Lower lobe of right lung (tissue), 2 donors: ENCODE measurements at regions not wholly inside any gene's neighbourhood (a gene's known extent, or its start where the extent isn't known, plus 50 kb on each side); places are given as distances from the start of the nearest gene placed in this dataset.
"Not testable (repeated sequence)": the region's sequence is repeated elsewhere in the genome, so short reads cannot be mapped to it uniquely, and the experiment has no call there.

Experiments used
- ATAC-seq, 2 donors: fragments of 200-7000 bp; cut with Tn5 transposase; one replicate each; pipeline ENCODE4 v1.9.1; 2020 to 2022; ENCODE audit warnings: mild to moderate bottlenecking in 2 of 2, moderate library complexity in 2 of 2
- DNase-seq: peaks from one replicate; pipeline ENCODE4 v3.0.0-alpha.2; 2020
- H3K27ac ChIP-seq: fragments of 200-600 bp; one replicate; pipeline ENCODE4 v1.8.0; 2022
- H3K27me3 ChIP-seq: fragments of 200-600 bp; one replicate; pipeline ENCODE4 v1.8.0; 2022; ENCODE audit warnings: low read depth
- H3K36me3 ChIP-seq: fragments of 200-600 bp; one replicate; pipeline ENCODE4 v1.8.0; 2022; ENCODE audit warnings: mild to moderate bottlenecking
- H3K4me1 ChIP-seq: fragments of 200-600 bp; one replicate; pipeline ENCODE4 v1.8.0; 2022
- H3K4me3 ChIP-seq: fragments of 200-600 bp; one replicate; pipeline ENCODE4 v1.8.0; 2022; ENCODE audit warnings: mild to moderate bottlenecking
- H3K9me3 ChIP-seq: fragments of 200-600 bp; one replicate; pipeline ENCODE4 v1.8.0; 2022
- CTCF ChIP-seq: fragments of 200-600 bp; IDR thresholded peaks from one replicate; pipeline ENCODE4 v1.8.0; 2022; ENCODE audit warnings: antibody characterized with exemption, mild to moderate bottlenecking
- intact Hi-C: fragments of 100-400 bp; cut with DNase I; formaldehyde crosslinking; loops from one replicate; pipeline ENCODE4 v1.11.0; 2022
- donor health status: DM: no; HTN: yes; CAD: no; lungs with severe emphysema.

- DNase-seq (no peak), ATAC-seq (peak; percentile 56 to 63)
- H3K9me3 ChIP-seq, result no peaks in the 10 kb centered on the region
- peak overlapping the region; percentile 14 for H3K27ac ChIP-seq
- H3K4me3 ChIP-seq, result no peak overlapping the region
- no peaks in the 10 kb centered on the region for H3K4me1 ChIP-seq
- intact Hi-C loops, result no loop called here
- TF ChIP-seq CTCF, result no peak
- no peaks in the 10 kb centered on the region for H3K36me3 ChIP-seq
- no peaks in the 10 kb centered on the region for H3K27me3 ChIP-seq
Observed at GRCh38 chr4:141352909-141353525, 132.3 kb downstream of the ZNF330 start.

GRCh38 chr4:141356321-141356962 is 135.7 kb downstream of the ZNF330 start:
- Histone ChIP-seq H3K27ac (no peak overlapping the region), H3K4me1 (no peaks in the 10 kb centered on the region), H3K27me3 (no peaks in the 10 kb centered on the region), H3K4me3 (no peak overlapping the region), H3K9me3 (no peaks in the 10 kb centered on the region), H3K36me3 (no peaks in the 10 kb centered on the region)
- intact Hi-C loops, result no loop called here
- TF ChIP-seq CTCF, result no peak
- ATAC-seq, result no peak
- DNase-seq, result no peak

GRCh38 chr4:141356963-141357335 is 136.3 kb downstream of the ZNF330 start:
- no peak for TF ChIP-seq CTCF
- ATAC-seq, result no peak
- no peak for DNase-seq
- no peaks in the 10 kb centered on the region for H3K4me1 ChIP-seq
- no peaks in the 10 kb centered on the region for H3K27me3 ChIP-seq
- intact Hi-C loops, result no loop called here
- H3K36me3 ChIP-seq, result no peaks in the 10 kb centered on the region
- no peak overlapping the region for H3K27ac ChIP-seq
- H3K9me3 ChIP-seq, result no peaks in the 10 kb centered on the region
- H3K4me3 ChIP-seq, result no peak overlapping the region

- H3K4me3 ChIP-seq, ATAC-seq, DNase-seq, H3K9me3 ChIP-seq, H3K27ac ChIP-seq, H3K4me1 ChIP-seq, H3K27me3 ChIP-seq, H3K36me3 ChIP-seq, intact Hi-C loops: not testable (repeated sequence)
Observed at GRCh38 chr4:141368241-141368640, 147.5 kb downstream of the ZNF330 start.

- Histone ChIP-seq H3K27ac (no peak overlapping the region), H3K27me3 (no peaks in the 10 kb centered on the region), H3K36me3 (no peaks in the 10 kb centered on the region), H3K9me3 (no peaks in the 10 kb centered on the region), H3K4me3 (no peak overlapping the region), H3K4me1 (no peaks in the 10 kb centered on the region)
- no peak for TF ChIP-seq CTCF
- ATAC-seq (no peak), DNase-seq (no peak)
- intact Hi-C loops, result no loop called here
Observed at GRCh38 chr4:141371206-141371605, 150.5 kb downstream of the ZNF330 start.

- no peaks in the 10 kb centered on the region for H3K27me3 ChIP-seq
- intact Hi-C loops, result no loop called here
- ATAC-seq (peak; percentile 54 to 89), DNase-seq (no peak)
- H3K4me3 ChIP-seq, result no peak overlapping the region
- no peaks in the 10 kb centered on the region for H3K4me1 ChIP-seq
- H3K27ac ChIP-seq, result no peak overlapping the region
- no peaks in the 10 kb centered on the region for H3K9me3 ChIP-seq
- TF ChIP-seq CTCF, result no peak
- no peaks in the 10 kb centered on the region for H3K36me3 ChIP-seq
Observed at GRCh38 chr4:141375855-141376254, 155.2 kb downstream of the ZNF330 start.
